HEK293 (cell line): ENCODE measurements at regions not wholly inside any gene's neighbourhood (a gene's known extent, or its start where the extent isn't known, plus 50 kb on each side); places are given as distances from the start of the nearest gene placed in this dataset.

Experiments
- BCL11B ChIP-seq: fragments of 450-650 bp; formaldehyde crosslinking; IDR thresholded peaks from 2 replicates; pipeline ENCODE4 v1.5.1; 2016; ENCODE audit warnings: low read depth, missing biosample characterization, missing genetic modification characterization
- EGR2 ChIP-seq: fragments of 450-650 bp; formaldehyde crosslinking; IDR thresholded peaks from 2 replicates; pipeline ENCODE4 v1.5.1; 2016; ENCODE audit warnings: low read depth, missing biosample characterization, missing genetic modification characterization
- HOXC10 ChIP-seq: sonication (generic); formaldehyde crosslinking; IDR thresholded peaks from 2 replicates; pipeline ENCODE4 v1.8.1; 2023; ENCODE audit warnings: mild to moderate bottlenecking, missing genetic modification reagents
- IKZF3 ChIP-seq: fragments of 450-650 bp; IDR thresholded peaks from 2 replicates; pipeline ENCODE4 v1.5.0; 2018; ENCODE audit warnings: missing biosample characterization, mild to moderate bottlenecking, missing genetic modification characterization, moderate library complexity
- MZF1 ChIP-seq: fragments of 450-650 bp; formaldehyde crosslinking; IDR thresholded peaks from 2 replicates; pipeline ENCODE4 v1.5.1; 2017; ENCODE audit warnings: missing biosample characterization, missing genetic modification characterization, borderline replicate concordance
- SP7 ChIP-seq: fragments of 450-650 bp; formaldehyde crosslinking; IDR thresholded peaks from 2 replicates; pipeline ENCODE4 v1.5.1; 2016; ENCODE audit warnings: missing biosample characterization, missing genetic modification characterization
- ZBTB10 ChIP-seq: fragments of 450-650 bp; formaldehyde crosslinking; IDR thresholded peaks from 2 replicates; pipeline ENCODE4 v1.5.1; 2016; ENCODE audit warnings: missing biosample characterization, missing genetic modification characterization
- ZBTB11 ChIP-seq: fragments of 450-650 bp; formaldehyde crosslinking; conservative IDR thresholded peaks from 2 replicates; pipeline ENCODE4 v1.5.1; 2016; ENCODE audit warnings: low read depth, missing biosample characterization, missing genetic modification characterization
- ZBTB17 ChIP-seq: fragments of 450-650 bp; formaldehyde crosslinking; IDR thresholded peaks from 2 replicates; pipeline ENCODE4 v1.5.1; 2016; ENCODE audit warnings: missing biosample characterization, missing genetic modification characterization
- ZBTB44 ChIP-seq: fragments of 450-650 bp; IDR thresholded peaks from 2 replicates; pipeline ENCODE4 v1.5.1; 2018; ENCODE audit warnings: missing biosample characterization, mild to moderate bottlenecking, missing genetic modification characterization
- ZBTB48 ChIP-seq: fragments of 450-650 bp; formaldehyde crosslinking; IDR thresholded peaks from 2 replicates; pipeline ENCODE4 v1.5.1; 2016; ENCODE audit warnings: missing biosample characterization, missing genetic modification characterization
- ZFP41 ChIP-seq: fragments of 450-650 bp; formaldehyde crosslinking; IDR thresholded peaks from 2 replicates; pipeline ENCODE4 v1.5.1; 2016; ENCODE audit warnings: missing biosample characterization, missing genetic modification characterization, borderline replicate concordance
- ZIC2 ChIP-seq: fragments of 450-650 bp; formaldehyde crosslinking; IDR thresholded peaks from 2 replicates; pipeline ENCODE4 v1.5.1; 2016; ENCODE audit warnings: missing biosample characterization, missing genetic modification characterization
- ZNF112 ChIP-seq: fragments of 450-650 bp; formaldehyde crosslinking; IDR thresholded peaks from 2 replicates; pipeline ENCODE4 v1.5.0; 2017; ENCODE audit warnings: missing biosample characterization, missing genetic modification characterization
- ZNF138 ChIP-seq: fragments of 450-650 bp; formaldehyde crosslinking; IDR thresholded peaks from 2 replicates; pipeline ENCODE4 v1.5.1; 2016; ENCODE audit warnings: missing biosample characterization, missing genetic modification characterization, borderline replicate concordance
- ZNF16 ChIP-seq: fragments of 450-650 bp; formaldehyde crosslinking; IDR thresholded peaks from 2 replicates; pipeline ENCODE4 v1.5.1; 2016; ENCODE audit warnings: low read depth, missing biosample characterization, missing genetic modification characterization
- ZNF169 ChIP-seq: fragments of 450-650 bp; formaldehyde crosslinking; IDR thresholded peaks from 2 replicates; pipeline ENCODE4 v1.5.1; 2016; ENCODE audit warnings: missing biosample characterization, missing genetic modification characterization
- ZNF175 ChIP-seq: fragments of 450-650 bp; formaldehyde crosslinking; IDR thresholded peaks from 2 replicates; pipeline ENCODE4 v1.5.1; 2016; ENCODE audit warnings: missing biosample characterization, missing genetic modification characterization
- ZNF202 ChIP-seq: fragments of 450-650 bp; formaldehyde crosslinking; IDR thresholded peaks from 2 replicates; pipeline ENCODE4 v1.5.1; 2016; ENCODE audit warnings: missing biosample characterization, missing genetic modification characterization, borderline replicate concordance
- ZNF292 ChIP-seq: fragments of 450-650 bp; formaldehyde crosslinking; IDR thresholded peaks from 2 replicates; pipeline ENCODE4 v1.5.1; 2016; ENCODE audit warnings: low read depth, missing biosample characterization, missing genetic modification characterization, borderline replicate concordance
- ZNF311 ChIP-seq: fragments of 450-650 bp; formaldehyde crosslinking; IDR thresholded peaks from 2 replicates; pipeline ENCODE4 v1.5.1; 2017; ENCODE audit warnings: missing biosample characterization, missing genetic modification characterization, borderline replicate concordance
- ZNF362 ChIP-seq: fragments of 450-650 bp; formaldehyde crosslinking; IDR thresholded peaks from 2 replicates; pipeline ENCODE4 v1.5.1; 2016; ENCODE audit warnings: missing biosample characterization, missing genetic modification characterization
- ZNF416 ChIP-seq: fragments of 450-650 bp; formaldehyde crosslinking; IDR thresholded peaks from 2 replicates; pipeline ENCODE4 v1.5.1; 2016; ENCODE audit warnings: missing biosample characterization, missing genetic modification characterization
- ZNF426 ChIP-seq: fragments of 450-650 bp; formaldehyde crosslinking; IDR thresholded peaks from 2 replicates; pipeline ENCODE4 v1.5.1; 2017; ENCODE audit warnings: missing biosample characterization, missing genetic modification characterization, mild to moderate bottlenecking, inconsistent platforms, moderate library complexity
- ZNF449 ChIP-seq: fragments of 450-650 bp; formaldehyde crosslinking; IDR thresholded peaks from 2 replicates; pipeline ENCODE4 v1.5.1; 2017; ENCODE audit warnings: missing biosample characterization, mild to moderate bottlenecking, missing genetic modification characterization, moderate library complexity
- ZNF488 ChIP-seq: fragments of 450-650 bp; formaldehyde crosslinking; IDR thresholded peaks from 2 replicates; pipeline ENCODE4 v1.5.1; 2016; ENCODE audit warnings: missing biosample characterization, missing genetic modification characterization
- ZNF596 ChIP-seq: fragments of 450-650 bp; IDR thresholded peaks from 2 replicates; pipeline ENCODE4 v1.5.0; 2018; ENCODE audit warnings: missing biosample characterization, mild to moderate bottlenecking, missing genetic modification characterization, moderate library complexity
- ZNF624 ChIP-seq: fragments of 450-650 bp; formaldehyde crosslinking; IDR thresholded peaks from 2 replicates; pipeline ENCODE4 v1.5.1; 2017; ENCODE audit warnings: missing biosample characterization, missing genetic modification characterization
- ZNF76 ChIP-seq: fragments of 450-650 bp; formaldehyde crosslinking; IDR thresholded peaks from 2 replicates; pipeline ENCODE4; 2016; ENCODE audit warnings: low read depth, missing biosample characterization, missing genetic modification characterization, borderline replicate concordance
- ZNF843 ChIP-seq: fragments of 450-650 bp; formaldehyde crosslinking; IDR thresholded peaks from 2 replicates; pipeline ENCODE4 v1.5.1; 2016; ENCODE audit warnings: missing biosample characterization, missing genetic modification characterization

- TF ChIP-seq ZNF362 (tag by site-specific recombination): peak; percentile 61; the same call in 1 of the 2 replicates
- TF ChIP-seq HOXC10 (CRISPR knock-in tag): no peak
- TF ChIP-seq ZNF138: no peak
- peak; percentile 68 for TF ChIP-seq ZBTB17 (tag by site-specific recombination)
- TF ChIP-seq ZNF426 (tag by site-specific recombination): no peak
- peak; percentile 81 for TF ChIP-seq ZBTB44 (tag by site-specific recombination)
- TF ChIP-seq ZNF843 (tag by site-specific recombination): peak; percentile 91
- no peak for TF ChIP-seq ZBTB48 (tag by site-specific recombination)
- peak; percentile 93 for TF ChIP-seq IKZF3
- TF ChIP-seq ZNF596 (tag by site-specific recombination): peak; percentile 70
- peak; percentile 31; the same call in 1 of the 2 replicates for TF ChIP-seq ZIC2 (tag by site-specific recombination)
- TF ChIP-seq ZNF169 (tag by site-specific recombination): no peak
- no peak for TF ChIP-seq ZNF488
- no peak for TF ChIP-seq ZNF16 (tag by site-specific recombination)
- no peak for TF ChIP-seq EGR2
- no peak for TF ChIP-seq ZBTB10 (tag by site-specific recombination)
- TF ChIP-seq ZNF202 (tag by site-specific recombination): no peak
- peak; percentile 33; the same call in 1 of the 2 replicates for TF ChIP-seq BCL11B (tag by site-specific recombination)
- TF ChIP-seq ZNF416: no peak
- TF ChIP-seq ZNF112 (tag by site-specific recombination): no peak
- TF ChIP-seq ZNF311: no peak
- no peak for TF ChIP-seq ZFP41
- peak; percentile 94 for TF ChIP-seq SP7 (tag by site-specific recombination)
- TF ChIP-seq ZNF175 (tag by site-specific recombination): no peak
- TF ChIP-seq ZNF76 (tag by site-specific recombination): no peak
- TF ChIP-seq ZNF624: no peak
- no peak for TF ChIP-seq ZNF292 (tag by site-specific recombination)
- TF ChIP-seq MZF1 (tag by site-specific recombination): no peak
- no peak for TF ChIP-seq ZBTB11 (tag by site-specific recombination)
- no peak; the same call in none of the 2 replicates for TF ChIP-seq ZNF449 (tag by site-specific recombination)
Measured at GRCh38 chr6:93183531-93183972, 235.8 kb downstream of the EPHA7 start (continued).
